Gastroesophageal sphincter (tissue), 3 donors: ENCODE measurements at regions not wholly inside any gene's neighbourhood (a gene's known extent, or its start where the extent isn't known, plus 50 kb on each side); places are given as distances from the start of the nearest gene placed in this dataset.

Experiments
- CTCF ChIP-seq, 4 experiments: fragments of 200-600 bp in 2 of 4; fragments of 450-650 bp in 2 of 4; sonication (generic) in 1 of 4; IDR thresholded peaks; one replicate each; pipeline ENCODE4 v1.5.1; 2017 to 2019; ENCODE audit warnings: antibody characterized with exemption in 4 of 4, mild to moderate bottlenecking in 2 of 4, moderate library complexity in 2 of 4
- POLR2A ChIP-seq, 2 donors: fragments of 450-650 bp; IDR thresholded peaks; one replicate each; pipeline ENCODE4 v1.6.1; 2017; ENCODE audit warnings: antibody characterized with exemption in 2 of 2, mild to moderate bottlenecking in 2 of 2, moderate library complexity in 1 of 2

- TF ChIP-seq CTCF (IDR thresholded peaks at IDR 0.05) (no peak), POLR2A (IDR thresholded peaks at IDR 0.05) (no peak)
Measured at GRCh38 chr9:86705490-86705889, 241.8 kb downstream of the GAS1 start.
